ENCODE measurements at regions not wholly inside any gene's neighbourhood (a gene's known extent, or its start where the extent isn't known, plus 50 kb on each side); places are given as distances from the start of the nearest gene placed in this dataset.

DNA sequence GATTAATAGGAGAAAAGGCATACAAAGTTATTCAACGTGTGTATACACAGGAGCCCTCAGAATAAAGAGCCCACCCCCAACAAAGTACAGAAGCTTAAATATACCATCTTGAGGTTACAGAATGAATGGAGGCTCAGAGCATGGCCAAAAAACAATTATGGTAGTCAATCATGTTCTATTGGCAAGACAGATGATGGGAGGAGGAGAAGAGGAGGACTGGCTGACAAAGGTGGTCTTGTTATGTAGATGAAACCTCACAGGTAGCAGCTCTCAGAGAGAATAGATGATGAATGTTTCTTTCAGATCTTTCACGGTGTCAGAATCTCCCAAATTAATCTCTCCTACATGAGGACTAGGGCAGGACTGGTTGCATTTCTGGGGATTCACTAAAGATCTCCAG lies 66.0 kb downstream of the ARL4C start:
- DNase-seq (ENCODE audit: low read depth) = no peak
- TF ChIP-seq CTCF (IDR thresholded peaks at IDR 0.05; ENCODE audit: low read depth, low read length, missing control alignments) = no peak
- in situ Hi-C loops (cut with HindIII; ENCODE audit: low sequenced_read_pairs) = loop anchor here (5.0 kb wide), 1 partner anchor 686 kb away; no protein-coding TSS in a partner anchor
- no peak overlapping the region for H3K4me3 ChIP-seq (ENCODE audit: low read depth, low read length)

DNA sequence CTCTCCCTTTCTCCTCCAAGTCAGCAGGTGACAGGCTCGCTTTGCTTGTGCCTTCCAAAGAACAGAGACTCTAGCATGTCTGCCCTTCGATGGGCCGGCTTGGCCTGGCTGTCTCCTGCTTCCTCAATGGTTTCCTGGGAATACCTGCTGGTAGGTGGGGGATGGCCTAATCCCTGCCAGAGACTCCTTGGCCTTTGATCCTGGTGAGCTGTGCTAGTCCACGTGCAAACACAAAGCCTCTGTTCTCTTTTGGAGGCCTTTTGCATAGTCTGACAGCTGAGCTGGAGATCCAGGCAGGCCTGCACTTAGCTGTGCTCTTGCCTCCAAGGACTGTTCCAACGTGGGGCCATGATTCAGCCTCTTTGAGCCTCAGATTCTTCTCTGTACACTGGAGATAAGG lies 67.6 kb downstream of the ARL4C start:
- in situ Hi-C loops (cut with HindIII; ENCODE audit: low sequenced_read_pairs) = no loop called here

DNA sequence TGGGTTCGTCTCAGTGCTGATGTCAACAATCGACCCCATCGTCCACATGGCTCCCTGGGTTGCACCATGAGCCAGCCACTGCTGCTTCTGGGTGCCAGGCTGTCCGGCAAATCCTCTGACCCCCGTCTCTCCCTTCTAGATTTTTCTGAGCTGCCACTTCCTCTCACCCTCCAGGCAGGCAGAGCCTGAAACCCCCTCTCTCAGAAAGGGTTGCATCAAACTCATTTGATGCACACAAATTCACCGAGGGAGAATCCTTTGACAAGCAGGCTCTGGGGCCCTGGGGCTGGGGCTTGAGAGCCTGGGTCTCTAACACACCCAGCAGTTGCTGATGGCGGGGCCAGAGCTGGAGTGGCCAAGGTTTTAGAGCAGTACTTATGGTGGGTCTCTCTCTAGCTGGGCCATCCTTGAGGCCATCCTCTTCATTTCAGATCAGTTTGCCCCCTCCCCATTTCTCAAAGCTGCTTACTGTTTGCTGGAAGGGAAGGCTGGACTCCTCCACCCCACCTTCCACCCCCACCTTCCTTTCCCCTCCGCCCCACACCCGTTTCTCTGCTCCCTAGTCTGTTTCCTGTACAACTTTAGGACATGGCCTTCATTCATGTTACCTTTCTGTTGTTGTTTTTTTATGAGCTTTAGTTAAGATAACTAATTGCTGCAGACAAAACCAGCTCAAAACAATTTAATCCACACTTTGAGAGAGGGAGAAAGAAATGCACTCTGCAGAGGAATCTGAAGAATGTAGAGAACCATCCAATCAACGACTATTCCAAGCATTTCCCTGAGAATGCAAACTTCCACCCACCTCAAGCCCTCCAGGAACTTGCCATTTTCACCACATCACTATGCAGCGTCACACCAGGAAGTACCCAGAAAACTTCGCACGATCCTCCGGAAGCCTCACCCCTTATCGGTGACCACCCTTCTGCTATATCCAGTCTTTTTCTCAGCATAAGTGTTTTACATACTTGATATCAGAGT lies 69.5 kb downstream of the ARL4C start:
- no peak for TF ChIP-seq CTCF (IDR thresholded peaks at IDR 0.05; ENCODE audit: low read depth, low read length, missing control alignments)
- no peak overlapping the region for H3K4me3 ChIP-seq (ENCODE audit: low read depth, low read length)
- DNase-seq (ENCODE audit: low read depth) = peak; percentile 79
- in situ Hi-C loops (cut with HindIII; ENCODE audit: low sequenced_read_pairs) = no loop called here

More for the DNA sequence above, 67.6 kb downstream of the ARL4C start:
- no peak for TF ChIP-seq CTCF (IDR thresholded peaks at IDR 0.05; ENCODE audit: low read depth, low read length, missing control alignments)
- no peak overlapping the region for H3K4me3 ChIP-seq (ENCODE audit: low read depth, low read length)
- no peak for DNase-seq (ENCODE audit: low read depth)

GRCh38 chr2:234426616-234427015 lies 70.3 kb downstream of the ARL4C start:
- TF ChIP-seq CTCF (IDR thresholded peaks at IDR 0.05; ENCODE audit: low read depth, low read length, missing control alignments) = no peak
- in situ Hi-C loops (cut with HindIII; ENCODE audit: low sequenced_read_pairs) = no loop called here
- no peak overlapping the region for H3K4me3 ChIP-seq (ENCODE audit: low read depth, low read length)
- DNase-seq (ENCODE audit: low read depth) = no peak

DNA sequence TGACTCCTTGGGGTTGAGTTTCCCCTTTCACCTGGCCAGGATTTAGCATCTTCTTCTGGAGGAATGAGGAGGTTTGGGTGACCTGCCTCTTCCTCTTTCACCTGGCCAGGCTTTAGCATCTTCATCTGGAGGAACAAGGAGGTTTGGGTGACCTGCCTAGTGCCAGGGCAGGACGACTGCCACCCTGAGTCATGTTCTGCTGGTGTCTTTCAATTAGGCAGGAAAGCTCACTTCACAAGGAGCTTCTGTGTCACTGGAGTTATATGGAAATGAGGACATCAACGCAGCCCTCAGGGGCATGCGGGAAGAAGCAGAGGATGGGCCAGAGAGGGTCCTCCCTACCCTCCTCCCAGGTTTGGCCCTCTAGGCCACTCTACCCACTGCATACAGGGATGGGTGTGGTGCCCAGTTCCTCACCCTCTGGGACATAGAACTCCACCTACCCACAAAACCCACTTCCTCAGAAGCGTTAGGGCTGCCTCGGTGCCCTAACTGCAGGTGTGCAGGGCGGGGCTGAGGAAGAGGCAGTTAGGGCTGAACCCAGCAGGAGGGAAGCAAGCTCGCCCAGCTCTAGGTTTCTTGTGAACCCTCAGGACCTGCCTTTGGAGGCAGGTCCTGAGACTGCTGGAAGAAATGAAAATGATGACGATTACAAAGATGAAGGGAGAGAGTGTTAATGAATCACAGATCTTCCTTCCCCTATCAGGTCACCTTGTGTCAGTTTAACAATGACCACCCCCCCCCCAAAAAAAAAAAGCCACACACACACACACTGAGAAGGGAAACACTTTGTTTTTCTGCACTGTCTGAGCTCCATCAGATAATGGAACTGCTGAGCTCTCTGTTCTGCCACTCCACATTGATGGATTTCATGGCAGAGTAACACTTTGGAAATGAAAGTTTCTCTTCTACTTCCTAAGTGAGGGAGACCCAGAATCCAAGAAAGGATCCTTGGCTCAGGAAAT lies 71.0 kb downstream of the ARL4C start:
- no peak overlapping the region for H3K4me3 ChIP-seq (ENCODE audit: low read depth, low read length)
- no peak for TF ChIP-seq CTCF (IDR thresholded peaks at IDR 0.05; ENCODE audit: low read depth, low read length, missing control alignments)
- DNase-seq (ENCODE audit: low read depth) = no peak
- in situ Hi-C loops (cut with HindIII; ENCODE audit: low sequenced_read_pairs) = no loop called here

GRCh38 chr2:234423884-234424283 lies 73.0 kb downstream of the ARL4C start:
- no peak for DNase-seq (ENCODE audit: low read depth)
- in situ Hi-C loops (cut with HindIII; ENCODE audit: low sequenced_read_pairs) = no loop called here
- no peak for TF ChIP-seq CTCF (IDR thresholded peaks at IDR 0.05; ENCODE audit: low read depth, low read length, missing control alignments)
- no peak overlapping the region for H3K4me3 ChIP-seq (ENCODE audit: low read depth, low read length)
